ENCODE measurements at regions not wholly inside any gene's neighbourhood (a gene's known extent, or its start where the extent isn't known, plus 50 kb on each side); places are given as distances from the start of the nearest gene placed in this dataset.

DNA sequence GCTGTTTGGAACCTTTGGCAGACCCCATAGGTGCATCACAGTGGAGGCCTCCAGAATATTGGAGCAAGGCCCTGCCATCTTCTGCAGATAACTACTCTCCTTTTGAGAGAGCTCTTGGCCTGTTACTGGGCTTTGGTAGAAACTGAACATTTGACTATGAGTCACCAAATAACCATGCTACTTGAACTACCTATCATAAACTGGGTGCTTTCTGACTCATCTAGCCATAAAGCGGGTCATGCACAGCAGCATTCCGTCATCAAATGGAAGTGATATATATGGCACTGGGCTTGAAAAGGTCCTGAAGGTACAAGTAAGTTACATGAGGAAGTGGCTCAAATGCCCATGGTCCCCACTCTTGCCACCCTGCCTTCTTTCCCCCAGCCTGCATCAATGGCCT is 782.5 kb upstream of the SLITRK6 start:
- no peak for TF ChIP-seq POLR2A (IDR thresholded peaks at IDR 0.05)
- TF ChIP-seq, protein P1, sequence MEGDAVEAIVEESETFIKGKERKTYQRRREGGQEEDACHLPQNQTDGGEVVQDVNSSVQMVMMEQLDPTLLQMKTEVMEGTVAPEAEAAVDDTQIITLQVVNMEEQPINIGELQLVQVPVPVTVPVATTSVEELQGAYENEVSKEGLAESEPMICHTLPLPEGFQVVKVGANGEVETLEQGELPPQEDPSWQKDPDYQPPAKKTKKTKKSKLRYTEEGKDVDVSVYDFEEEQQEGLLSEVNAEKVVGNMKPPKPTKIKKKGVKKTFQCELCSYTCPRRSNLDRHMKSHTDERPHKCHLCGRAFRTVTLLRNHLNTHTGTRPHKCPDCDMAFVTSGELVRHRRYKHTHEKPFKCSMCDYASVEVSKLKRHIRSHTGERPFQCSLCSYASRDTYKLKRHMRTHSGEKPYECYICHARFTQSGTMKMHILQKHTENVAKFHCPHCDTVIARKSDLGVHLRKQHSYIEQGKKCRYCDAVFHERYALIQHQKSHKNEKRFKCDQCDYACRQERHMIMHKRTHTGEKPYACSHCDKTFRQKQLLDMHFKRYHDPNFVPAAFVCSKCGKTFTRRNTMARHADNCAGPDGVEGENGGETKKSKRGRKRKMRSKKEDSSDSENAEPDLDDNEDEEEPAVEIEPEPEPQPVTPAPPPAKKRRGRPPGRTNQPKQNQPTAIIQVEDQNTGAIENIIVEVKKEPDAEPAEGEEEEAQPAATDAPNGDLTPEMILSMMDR (IDR thresholded peaks at IDR 0.05 in 4 of 5, conservative IDR thresholded peaks at IDR 0.05 in 1 of 5), result no peak
- no peaks in the 10 kb centered on the region for H3K4me1 ChIP-seq
- intact Hi-C loops (cut with DNase I; ENCODE audit: low total_unique reads), result no loop called here
- H3K9me3 ChIP-seq, result no peaks in the 10 kb centered on the region
- DNase-seq (no peak), ATAC-seq (no peak)
- H3K4me3 ChIP-seq, result no peak overlapping the region
- no peak overlapping the region for H3K27ac ChIP-seq
- in situ Hi-C loops (cut with MboI; ENCODE audit: low sequenced_read_pairs in 4 of 4), result no loop called here
- no peaks in the 10 kb centered on the region for H3K36me3 ChIP-seq
- H3K27me3 ChIP-seq, result no peaks in the 10 kb centered on the region

GRCh38 chr13:86584301-86584700 is 785.1 kb upstream of the SLITRK6 start:
- in situ Hi-C loops (cut with MboI; ENCODE audit: low sequenced_read_pairs in 4 of 4) (no loop called here), intact Hi-C loops (cut with DNase I; ENCODE audit: low total_unique reads) (no loop called here)
- Histone ChIP-seq H3K4me1 (no peaks in the 10 kb centered on the region), H3K9me3 (no peaks in the 10 kb centered on the region), H3K27ac (no peak overlapping the region), H3K36me3 (no peaks in the 10 kb centered on the region), H3K27me3 (no peaks in the 10 kb centered on the region), H3K4me3 (no peak overlapping the region)
- ATAC-seq, result no peak
- TF ChIP-seq, protein P1 (IDR thresholded peaks at IDR 0.05 in 4 of 5, conservative IDR thresholded peaks at IDR 0.05 in 1 of 5), result no peak
- no peak for TF ChIP-seq POLR2A (IDR thresholded peaks at IDR 0.05)
- no peak for DNase-seq

GRCh38 chr13:86585835-86586234 is 786.6 kb upstream of the SLITRK6 start:
- Histone ChIP-seq H3K9me3 (peaks cover 0 to 3% (median 0%) of the 10 kb centered on the region in 3 donors), H3K27me3 (no peaks in the 10 kb centered on the region), H3K4me3 (no peak overlapping the region), H3K36me3 (no peaks in the 10 kb centered on the region), H3K27ac (no peak overlapping the region), H3K4me1 (no peaks in the 10 kb centered on the region)
- DNase-seq, result no peak
- intact Hi-C loops (cut with DNase I; ENCODE audit: low total_unique reads) (no loop called here), in situ Hi-C loops (cut with MboI; ENCODE audit: low sequenced_read_pairs in 4 of 4) (no loop called here)
- no peak for ATAC-seq
- TF ChIP-seq, protein P1 (IDR thresholded peaks at IDR 0.05 in 4 of 5, conservative IDR thresholded peaks at IDR 0.05 in 1 of 5), result no peak
- TF ChIP-seq POLR2A (IDR thresholded peaks at IDR 0.05), result no peak

GRCh38 chr13:86591862-86592261 is 792.6 kb upstream of the SLITRK6 start:
- ATAC-seq, result no peak
- no peak for DNase-seq
- Histone ChIP-seq H3K9me3 (peaks cover 0 to 3% (median 0%) of the 10 kb centered on the region in 3 donors), H3K36me3 (no peaks in the 10 kb centered on the region), H3K4me1 (no peaks in the 10 kb centered on the region), H3K4me3 (no peak overlapping the region), H3K27ac (no peak overlapping the region), H3K27me3 (no peaks in the 10 kb centered on the region)
- TF ChIP-seq, protein P1 (IDR thresholded peaks at IDR 0.05 in 4 of 5, conservative IDR thresholded peaks at IDR 0.05 in 1 of 5), result no peak
- no peak for TF ChIP-seq POLR2A (IDR thresholded peaks at IDR 0.05)
- in situ Hi-C loops (cut with MboI; ENCODE audit: low sequenced_read_pairs in 4 of 4) (no loop called here), intact Hi-C loops (cut with DNase I; ENCODE audit: low total_unique reads) (no loop called here)

- no peak for ATAC-seq
- intact Hi-C loops (cut with DNase I; ENCODE audit: low total_unique reads), result no loop called here
- in situ Hi-C loops (cut with MboI; ENCODE audit: low sequenced_read_pairs in 4 of 4), result no loop called here
Observed at GRCh38 chr13:86601351-86601750, 802.1 kb upstream of the SLITRK6 start.

More at GRCh38 chr13:86601351-86601750, 802.1 kb upstream of the SLITRK6 start:
- no peaks in the 10 kb centered on the region for H3K4me1 ChIP-seq
- no peak overlapping the region for H3K4me3 ChIP-seq
- no peaks in the 10 kb centered on the region for H3K36me3 ChIP-seq
- no peak overlapping the region for H3K27ac ChIP-seq
- no peak for TF ChIP-seq POLR2A (IDR thresholded peaks at IDR 0.05)
- TF ChIP-seq, protein P1 (IDR thresholded peaks at IDR 0.05 in 4 of 5, conservative IDR thresholded peaks at IDR 0.05 in 1 of 5), result no peak
- H3K9me3 ChIP-seq, result no peaks in the 10 kb centered on the region
- no peak for DNase-seq
- no peaks in the 10 kb centered on the region for H3K27me3 ChIP-seq

Measured in gastrocnemius medialis (tissue), 4 donors.